ENCODE measurements at regions not wholly inside any gene's neighbourhood (a gene's known extent, or its start where the extent isn't known, plus 50 kb on each side); places are given as distances from the start of the nearest gene placed in this dataset.

DNA sequence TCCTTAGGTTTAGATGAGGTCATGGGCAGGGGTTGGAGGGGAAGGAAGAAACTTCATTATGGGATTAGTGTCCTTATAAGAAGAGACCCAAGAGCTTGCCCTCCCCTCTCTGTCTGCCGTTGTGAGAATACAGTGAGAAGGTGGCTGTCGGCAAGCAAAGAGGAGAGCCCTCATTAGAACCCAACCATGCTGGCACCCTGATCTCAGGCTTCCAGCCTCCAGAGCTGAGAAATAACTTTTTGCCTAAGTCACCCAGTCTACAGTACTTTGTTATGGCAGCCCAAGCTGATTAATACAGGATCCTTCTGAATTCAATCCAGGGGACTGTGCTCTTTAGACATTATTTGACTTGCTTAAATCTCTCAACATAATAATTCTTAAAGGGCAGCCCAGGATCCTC lies 209.0 kb downstream of the RNF152 start:
- no peak overlapping the region for H3K27ac ChIP-seq
- DNase-seq = no peak
- H3K9me3 ChIP-seq = peaks cover 5 to 11% (median 6%) of the 10 kb centered on the region in 4 donors
- TF ChIP-seq, protein P1, sequence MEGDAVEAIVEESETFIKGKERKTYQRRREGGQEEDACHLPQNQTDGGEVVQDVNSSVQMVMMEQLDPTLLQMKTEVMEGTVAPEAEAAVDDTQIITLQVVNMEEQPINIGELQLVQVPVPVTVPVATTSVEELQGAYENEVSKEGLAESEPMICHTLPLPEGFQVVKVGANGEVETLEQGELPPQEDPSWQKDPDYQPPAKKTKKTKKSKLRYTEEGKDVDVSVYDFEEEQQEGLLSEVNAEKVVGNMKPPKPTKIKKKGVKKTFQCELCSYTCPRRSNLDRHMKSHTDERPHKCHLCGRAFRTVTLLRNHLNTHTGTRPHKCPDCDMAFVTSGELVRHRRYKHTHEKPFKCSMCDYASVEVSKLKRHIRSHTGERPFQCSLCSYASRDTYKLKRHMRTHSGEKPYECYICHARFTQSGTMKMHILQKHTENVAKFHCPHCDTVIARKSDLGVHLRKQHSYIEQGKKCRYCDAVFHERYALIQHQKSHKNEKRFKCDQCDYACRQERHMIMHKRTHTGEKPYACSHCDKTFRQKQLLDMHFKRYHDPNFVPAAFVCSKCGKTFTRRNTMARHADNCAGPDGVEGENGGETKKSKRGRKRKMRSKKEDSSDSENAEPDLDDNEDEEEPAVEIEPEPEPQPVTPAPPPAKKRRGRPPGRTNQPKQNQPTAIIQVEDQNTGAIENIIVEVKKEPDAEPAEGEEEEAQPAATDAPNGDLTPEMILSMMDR (IDR thresholded peaks at IDR 0.05) = no peak
- TF ChIP-seq POLR2AphosphoS5 (IDR thresholded peaks at IDR 0.05) = no peak
- no peak for TF ChIP-seq POLR2A (IDR thresholded peaks at IDR 0.05)
- no peak for TF ChIP-seq EP300 (IDR thresholded peaks at IDR 0.05)
- WGBS, 2 donors = 93 to 95% methylated on average over 2 of the region's 2 CpGs
- no peaks in the 10 kb centered on the region for H3K4me1 ChIP-seq
- intact Hi-C loops (cut with DNase I) = no loop called here
- H3K4me3 ChIP-seq = no peak overlapping the region
- no peaks in the 10 kb centered on the region for H3K36me3 ChIP-seq
- no peaks in the 10 kb centered on the region for H3K27me3 ChIP-seq

DNA sequence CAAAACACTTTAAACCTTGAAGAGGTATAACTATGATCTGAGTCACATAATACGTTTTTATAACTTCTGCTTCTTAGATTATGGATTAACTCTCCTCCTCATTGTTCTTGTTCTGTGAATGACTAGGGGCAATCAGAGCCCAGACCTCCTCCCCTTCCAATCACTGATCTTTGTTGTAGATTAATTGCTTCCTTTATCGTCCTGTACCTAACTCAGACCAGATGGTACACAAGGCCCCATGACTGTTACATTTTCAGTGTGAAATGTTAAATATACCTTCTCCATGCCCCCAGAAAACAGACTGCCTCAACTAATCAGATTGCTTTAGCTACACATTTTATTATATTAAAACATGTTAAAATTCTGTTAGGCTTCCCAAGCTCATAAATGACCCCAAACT lies 211.7 kb downstream of the RNF152 start:
- TF ChIP-seq, protein P1 (IDR thresholded peaks at IDR 0.05) = no peak
- TF ChIP-seq EP300 (IDR thresholded peaks at IDR 0.05) (no peak), POLR2A (IDR thresholded peaks at IDR 0.05) (no peak), POLR2AphosphoS5 (IDR thresholded peaks at IDR 0.05) (no peak)
- Histone ChIP-seq H3K4me1 (no peaks in the 10 kb centered on the region), H3K27ac (no peak overlapping the region), H3K36me3 (no peaks in the 10 kb centered on the region), H3K9me3 (peaks cover 5 to 12% (median 6%) of the 10 kb centered on the region in 4 donors), H3K4me3 (no peak overlapping the region), H3K27me3 (no peaks in the 10 kb centered on the region)
- DNase-seq = no peak
- intact Hi-C loops (cut with DNase I) = no loop called here
- WGBS, 2 donors = 83 to 85% methylated on average over 2 of the region's 2 CpGs

DNA sequence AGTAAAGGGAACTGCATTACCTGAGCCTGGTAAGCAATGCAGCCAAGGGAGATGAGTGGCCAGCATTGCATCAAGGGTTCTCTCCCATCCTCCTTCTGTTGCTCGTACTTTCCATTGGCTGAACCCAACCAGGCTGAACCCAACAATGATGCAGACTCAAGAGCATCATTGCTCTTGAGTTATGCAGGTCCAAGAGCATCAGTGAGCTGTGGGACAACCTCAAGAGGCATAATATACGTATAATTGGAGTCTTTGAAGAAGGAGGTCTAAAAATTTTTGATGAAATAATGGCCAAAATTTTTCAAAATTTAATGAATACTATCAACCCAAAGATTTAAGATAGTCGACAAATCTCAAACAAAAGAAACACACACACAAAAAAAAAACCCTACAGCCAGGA lies 213.0 kb downstream of the RNF152 start:
- intact Hi-C loops (cut with DNase I) = no loop called here
- Histone ChIP-seq H3K4me3 (no peak overlapping the region), H3K4me1 (no peaks in the 10 kb centered on the region), H3K36me3 (no peaks in the 10 kb centered on the region), H3K9me3 (peaks cover 5 to 12% (median 6%) of the 10 kb centered on the region in 4 donors), H3K27ac (no peak overlapping the region), H3K27me3 (no peaks in the 10 kb centered on the region)
- no peak for DNase-seq
- TF ChIP-seq, protein P1 (IDR thresholded peaks at IDR 0.05) = no peak
- TF ChIP-seq POLR2AphosphoS5 (IDR thresholded peaks at IDR 0.05) = no peak
- TF ChIP-seq POLR2A (IDR thresholded peaks at IDR 0.05) = no peak
- TF ChIP-seq EP300 (IDR thresholded peaks at IDR 0.05) = no peak
- WGBS, 2 donors = 88 to 96% methylated on average over 3 of the region's 3 CpGs

DNA sequence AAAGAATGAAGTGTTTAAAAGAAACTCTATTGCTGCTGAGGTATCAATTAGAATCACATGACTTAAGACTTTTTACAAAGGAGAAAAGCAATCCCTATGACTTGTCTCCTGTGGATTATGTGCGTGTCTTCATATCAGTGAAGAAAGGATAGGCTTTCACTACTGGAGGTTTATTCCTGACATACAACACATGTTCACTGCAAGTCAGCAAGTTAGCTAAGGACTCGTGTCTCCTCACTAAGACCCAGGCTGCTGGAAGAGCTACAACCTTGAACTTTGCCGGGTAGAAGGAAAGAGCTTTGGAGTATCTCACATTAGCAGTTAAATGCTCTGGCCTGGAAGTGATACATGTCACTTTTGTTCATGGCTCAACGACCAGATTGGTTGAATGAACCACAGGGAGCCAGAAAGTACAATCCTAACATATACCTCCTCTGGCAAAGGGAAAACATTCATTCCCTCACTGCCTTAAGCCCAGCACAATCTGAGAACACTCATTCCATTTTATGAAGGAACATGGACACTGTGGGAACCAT lies 215.3 kb downstream of the RNF152 start:
- Histone ChIP-seq H3K36me3 (no peaks in the 10 kb centered on the region), H3K27ac (no peak overlapping the region), H3K27me3 (no peaks in the 10 kb centered on the region), H3K9me3 (peaks cover 5 to 12% (median 6%) of the 10 kb centered on the region in 4 donors), H3K4me1 (no peaks in the 10 kb centered on the region), H3K4me3 (no peak overlapping the region)
- TF ChIP-seq POLR2AphosphoS5 (IDR thresholded peaks at IDR 0.05) = no peak
- TF ChIP-seq POLR2A (IDR thresholded peaks at IDR 0.05) = no peak
- TF ChIP-seq, protein P1 (IDR thresholded peaks at IDR 0.05) = no peak
- no peak for TF ChIP-seq EP300 (IDR thresholded peaks at IDR 0.05)
- intact Hi-C loops (cut with DNase I) = no loop called here
- no peak for DNase-seq
- 78 to 80% methylated on average over 4 of the region's 4 CpGs for WGBS, 2 donors
